Skeletal muscle satellite cell (primary cell): ENCODE measurements at regions not wholly inside any gene's neighbourhood (a gene's known extent, or its start where the extent isn't known, plus 50 kb on each side); places are given as distances from the start of the nearest gene placed in this dataset.

Source experiments
- H3K27me3 ChIP-seq: 2 replicates; pipeline ENCODE4 v1.7.0; 2013; ENCODE audit warnings: low read length; ENCODE audit not compliant: control insufficient read depth, insufficient read depth
- H3K36me3 ChIP-seq: 2 replicates; pipeline ENCODE4 v1.7.0; 2013; ENCODE audit warnings: mild to moderate bottlenecking, control low read depth, low read length; ENCODE audit not compliant: insufficient read depth
- H3K4me1 ChIP-seq: 2 replicates; pipeline ENCODE4 v1.7.0; 2013; ENCODE audit warnings: low read length; ENCODE audit not compliant: control insufficient read depth, insufficient read depth
- H3K4me2 ChIP-seq: 2 replicates; pipeline ENCODE4 v1.7.0; 2013; ENCODE audit warnings: mild to moderate bottlenecking, low read length
- H3K4me3 ChIP-seq: 2 replicates; pipeline ENCODE4 v1.7.0; 2013; ENCODE audit warnings: low read length
- H3K9ac ChIP-seq: 2 replicates; pipeline ENCODE4 v1.7.0; 2013; ENCODE audit warnings: mild to moderate bottlenecking, low read depth, low read length, moderate library complexity
- H3K9me3 ChIP-seq: replicated peaks from 2 replicates; pipeline ENCODE4 v1.7.0; 2013; ENCODE audit warnings: mild to moderate bottlenecking, control low read depth, low read length

DNA sequence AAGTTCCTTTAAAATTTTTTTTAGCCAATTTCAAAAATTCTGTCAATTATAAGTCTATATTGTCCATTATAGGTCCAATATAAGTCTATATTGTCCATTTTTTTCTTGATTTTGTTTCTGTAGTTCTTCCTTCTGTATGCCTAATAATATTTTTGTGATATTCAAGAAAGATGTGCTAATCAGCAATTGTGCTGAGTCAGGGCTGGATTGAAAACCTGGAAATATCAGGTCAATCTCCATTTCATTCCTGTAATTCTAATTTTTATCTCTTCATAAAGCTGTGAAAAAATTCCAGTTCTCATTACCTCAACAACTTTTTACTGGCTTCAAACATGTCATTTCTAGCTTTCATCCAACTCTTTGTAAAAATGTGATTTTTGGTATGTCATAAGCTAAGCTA, 353.7 kb downstream of the SLITRK6 start:
- no peak overlapping the region for H3K9ac ChIP-seq
- H3K4me1 ChIP-seq = no peaks in the 10 kb centered on the region
- H3K27me3 ChIP-seq = no peaks in the 10 kb centered on the region
- no peaks in the 10 kb centered on the region for H3K36me3 ChIP-seq
- H3K4me2 ChIP-seq = no peak overlapping the region
- H3K9me3 ChIP-seq = no peaks in the 10 kb centered on the region
- H3K4me3 ChIP-seq = no peak overlapping the region

DNA sequence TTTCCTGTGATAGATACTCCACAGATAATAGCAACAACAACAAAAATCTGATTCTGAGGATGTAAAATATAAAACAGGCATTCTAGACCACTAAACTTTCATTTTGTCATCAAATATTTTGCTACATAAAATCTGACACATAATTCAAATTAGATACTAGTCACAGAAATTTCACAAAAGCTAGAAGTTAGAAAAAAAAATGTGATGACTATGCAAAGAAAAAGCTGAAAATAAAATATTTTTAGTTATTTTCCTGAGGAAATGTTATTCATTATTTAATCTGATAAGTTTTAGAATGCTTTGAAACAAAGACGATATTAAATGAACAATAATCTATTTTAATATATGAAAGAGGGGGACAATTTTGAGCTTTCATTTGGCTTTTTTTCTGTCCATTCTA, 357.2 kb downstream of the SLITRK6 start:
- Histone ChIP-seq H3K9me3 (no peaks in the 10 kb centered on the region), H3K27me3 (no peaks in the 10 kb centered on the region), H3K4me1 (no peaks in the 10 kb centered on the region), H3K36me3 (no peaks in the 10 kb centered on the region), H3K9ac (no peak overlapping the region), H3K4me3 (no peak overlapping the region), H3K4me2 (no peak overlapping the region)

DNA sequence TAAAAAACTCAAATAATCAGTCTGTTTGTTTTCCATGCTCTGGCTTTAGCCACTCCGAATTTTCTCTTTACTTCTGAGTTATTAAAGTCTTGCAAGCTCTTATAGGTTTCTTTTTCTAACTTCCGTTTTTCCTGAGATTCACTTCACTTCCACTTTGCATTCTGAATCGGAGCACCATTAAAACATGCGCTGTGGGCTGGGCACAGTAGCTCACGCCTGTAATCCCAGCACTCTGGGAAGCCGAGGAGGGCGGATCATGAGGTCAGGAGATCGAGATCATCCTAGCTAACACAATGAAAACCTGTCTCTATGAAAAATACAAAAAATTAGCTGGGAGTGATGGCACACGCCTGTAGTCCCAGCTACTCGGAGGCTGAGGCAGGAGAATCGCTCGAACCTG, 357.9 kb downstream of the SLITRK6 start:
- H3K4me3 ChIP-seq = no peak overlapping the region
- no peaks in the 10 kb centered on the region for H3K4me1 ChIP-seq
- H3K27me3 ChIP-seq = no peaks in the 10 kb centered on the region
- H3K4me2 ChIP-seq = no peak overlapping the region
- no peaks in the 10 kb centered on the region for H3K9me3 ChIP-seq
- H3K9ac ChIP-seq = no peak overlapping the region
- H3K36me3 ChIP-seq = no peaks in the 10 kb centered on the region

DNA sequence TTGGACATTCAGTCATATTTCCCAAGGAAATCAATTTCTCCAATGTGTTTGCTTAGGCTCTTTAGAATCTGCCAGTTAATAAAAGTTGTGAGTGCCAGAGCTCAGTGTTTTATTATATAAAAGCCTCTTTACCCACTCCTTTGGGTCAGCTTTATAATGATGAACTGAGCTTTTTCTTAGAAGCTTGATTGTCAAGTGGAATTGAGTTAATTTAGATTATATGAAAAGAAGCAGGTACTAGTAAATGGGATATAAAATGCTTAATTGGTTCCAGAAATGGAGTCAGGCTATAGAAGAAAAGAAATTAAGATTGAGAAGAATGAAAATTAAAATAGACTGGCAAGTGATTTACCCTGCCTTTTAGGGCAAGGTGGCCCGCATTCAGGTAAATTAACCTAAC, 363.2 kb downstream of the SLITRK6 start:
- Histone ChIP-seq H3K4me2 (no peak overlapping the region), H3K4me3 (no peak overlapping the region), H3K9ac (no peak overlapping the region), H3K9me3 (no peaks in the 10 kb centered on the region), H3K4me1 (no peaks in the 10 kb centered on the region), H3K27me3 (no peaks in the 10 kb centered on the region), H3K36me3 (no peaks in the 10 kb centered on the region)

DNA sequence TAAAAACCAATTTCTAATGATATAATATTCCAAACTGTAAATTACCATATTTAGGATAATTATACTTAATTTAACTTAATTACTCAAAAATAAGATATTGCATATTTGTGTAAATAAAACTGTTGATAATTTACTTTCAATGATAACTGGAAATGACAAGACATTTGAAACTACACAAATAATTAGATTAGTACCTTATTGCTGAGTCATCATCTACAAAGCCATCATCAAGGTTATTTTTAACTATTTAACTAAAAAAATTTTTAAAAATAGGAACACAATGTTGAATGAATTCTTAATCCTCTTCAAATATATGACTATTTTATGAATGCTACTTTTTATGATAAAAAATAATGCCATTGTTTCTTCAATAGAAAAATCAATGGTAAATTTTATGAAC, 364.3 kb downstream of the SLITRK6 start:
- Histone ChIP-seq H3K4me1 (no peaks in the 10 kb centered on the region), H3K36me3 (no peaks in the 10 kb centered on the region), H3K9ac (no peak overlapping the region), H3K9me3 (peaks cover 5% of the 10 kb centered on the region), H3K4me2 (no peak overlapping the region), H3K27me3 (no peaks in the 10 kb centered on the region), H3K4me3 (no peak overlapping the region)

DNA sequence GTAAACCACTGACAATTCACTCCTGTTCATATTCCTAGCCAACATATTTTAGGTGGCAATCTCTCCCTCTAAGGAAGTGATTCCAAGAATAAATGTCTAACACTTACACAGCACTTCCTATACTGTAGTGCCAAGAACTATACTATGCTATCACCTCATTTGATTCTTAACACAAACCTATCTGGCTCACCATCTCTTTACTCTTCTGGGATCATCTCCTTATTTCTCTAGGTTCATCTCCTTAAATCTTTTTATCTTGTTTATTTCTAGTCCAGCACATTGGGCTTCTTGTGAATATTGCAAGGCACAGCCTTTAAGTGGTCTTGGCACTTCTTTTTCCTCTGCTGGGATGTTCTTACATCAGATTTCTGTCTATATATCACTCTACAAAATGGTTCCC, 366.3 kb downstream of the SLITRK6 start:
- Histone ChIP-seq H3K36me3 (no peaks in the 10 kb centered on the region), H3K9ac (no peak overlapping the region), H3K9me3 (peaks cover 5% of the 10 kb centered on the region), H3K4me3 (no peak overlapping the region), H3K4me1 (no peaks in the 10 kb centered on the region), H3K27me3 (no peaks in the 10 kb centered on the region), H3K4me2 (no peak overlapping the region)

DNA sequence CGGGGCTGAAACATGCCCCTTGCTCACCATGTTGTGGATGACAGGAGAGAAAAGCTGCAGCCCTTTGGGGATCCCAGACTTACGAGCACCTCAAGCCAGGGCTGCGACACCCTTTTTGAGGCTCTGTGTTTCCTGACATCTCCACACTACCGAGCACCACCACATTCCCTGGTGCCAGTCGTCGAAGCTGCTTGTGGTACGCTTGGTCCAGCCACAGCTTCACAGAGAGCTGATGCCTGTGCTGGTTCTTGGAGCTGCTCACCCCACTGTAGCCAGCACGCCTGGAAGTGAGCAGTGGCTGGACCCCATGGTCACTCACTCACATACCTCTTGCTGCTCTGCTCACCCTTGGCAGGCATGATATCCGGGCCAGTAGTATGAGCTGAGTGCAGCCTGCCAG, 367.5 kb downstream of the SLITRK6 start:
- Histone ChIP-seq H3K4me2 (no peak overlapping the region), H3K27me3 (no peaks in the 10 kb centered on the region), H3K4me3 (no peak overlapping the region), H3K9ac (no peak overlapping the region), H3K36me3 (no peaks in the 10 kb centered on the region), H3K9me3 (peaks cover 5% of the 10 kb centered on the region), H3K4me1 (no peaks in the 10 kb centered on the region)

DNA sequence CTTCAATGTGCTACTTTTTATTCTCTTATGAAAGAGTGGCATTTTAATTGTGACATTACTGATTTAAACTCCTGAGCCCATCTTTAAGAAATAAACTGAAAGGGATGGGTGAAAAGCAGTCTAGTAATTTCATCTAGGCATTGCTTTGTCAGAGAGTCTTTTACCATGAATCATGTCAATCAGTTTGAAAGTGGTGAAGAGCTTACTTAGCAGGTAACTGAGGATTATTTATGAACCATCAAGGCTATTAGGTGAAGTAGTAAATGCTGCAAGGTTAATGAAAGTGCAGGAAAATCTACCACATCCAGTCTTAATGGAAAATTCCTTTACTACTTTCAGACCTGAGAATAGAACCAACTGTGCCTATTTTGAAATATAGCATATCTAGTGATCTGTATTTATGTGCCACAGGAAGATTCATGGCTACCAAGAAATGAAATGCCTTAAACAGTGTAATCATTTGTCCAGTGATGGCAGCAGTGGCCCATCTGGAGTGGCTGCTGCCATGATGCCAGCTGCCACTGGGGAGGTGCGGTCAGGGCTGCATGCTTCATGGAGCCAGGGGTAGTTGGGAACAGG, 368.9 kb downstream of the SLITRK6 start:
- H3K4me3 ChIP-seq = no peak overlapping the region
- no peaks in the 10 kb centered on the region for H3K4me1 ChIP-seq
- H3K36me3 ChIP-seq = no peaks in the 10 kb centered on the region
- peaks cover 5% of the 10 kb centered on the region for H3K9me3 ChIP-seq
- H3K9ac ChIP-seq = no peak overlapping the region
- H3K27me3 ChIP-seq = no peaks in the 10 kb centered on the region
- no peak overlapping the region for H3K4me2 ChIP-seq

DNA sequence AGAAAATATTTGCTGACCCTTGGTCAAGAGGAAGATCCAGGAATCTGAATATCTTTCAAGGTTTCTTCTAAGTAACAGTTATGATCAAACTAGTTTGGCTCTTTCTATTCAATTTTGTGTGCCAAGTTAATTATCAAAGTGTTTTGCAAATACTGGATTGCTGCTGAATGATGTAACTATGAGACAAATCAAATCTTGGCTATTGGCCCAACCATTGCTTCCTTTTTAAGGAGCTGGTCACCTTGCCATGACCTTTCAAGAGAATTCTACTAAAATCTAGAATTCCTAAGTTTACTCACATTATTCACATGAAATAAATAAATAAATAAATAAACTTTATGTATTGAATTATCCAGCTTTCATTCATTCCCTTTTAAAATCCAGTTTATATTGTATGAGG, 371.8 kb downstream of the SLITRK6 start:
- Histone ChIP-seq H3K36me3 (no peaks in the 10 kb centered on the region), H3K27me3 (no peaks in the 10 kb centered on the region), H3K9ac (no peak overlapping the region), H3K4me2 (no peak overlapping the region), H3K4me3 (no peak overlapping the region), H3K4me1 (no peaks in the 10 kb centered on the region), H3K9me3 (peaks cover 5% of the 10 kb centered on the region)

DNA sequence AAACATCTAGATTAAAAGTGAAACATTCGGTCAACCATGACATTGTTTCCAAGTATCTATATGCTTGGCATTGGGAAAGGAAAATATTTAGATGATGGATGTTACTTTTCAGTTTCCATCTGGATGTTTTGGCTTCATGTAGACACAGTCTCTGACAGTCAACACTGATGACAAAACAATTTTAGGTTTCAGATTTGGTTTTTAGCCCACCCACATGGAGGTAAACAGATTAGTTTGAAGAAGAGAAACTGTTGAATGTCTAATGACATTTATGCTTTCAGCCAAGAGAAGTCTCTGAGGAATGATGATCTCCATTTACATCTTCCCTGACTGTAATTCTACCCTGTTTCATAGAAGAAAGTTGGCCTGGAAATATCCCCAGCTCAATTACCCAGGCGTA, 379.1 kb downstream of the SLITRK6 start:
- H3K27me3 ChIP-seq = no peaks in the 10 kb centered on the region

DNA sequence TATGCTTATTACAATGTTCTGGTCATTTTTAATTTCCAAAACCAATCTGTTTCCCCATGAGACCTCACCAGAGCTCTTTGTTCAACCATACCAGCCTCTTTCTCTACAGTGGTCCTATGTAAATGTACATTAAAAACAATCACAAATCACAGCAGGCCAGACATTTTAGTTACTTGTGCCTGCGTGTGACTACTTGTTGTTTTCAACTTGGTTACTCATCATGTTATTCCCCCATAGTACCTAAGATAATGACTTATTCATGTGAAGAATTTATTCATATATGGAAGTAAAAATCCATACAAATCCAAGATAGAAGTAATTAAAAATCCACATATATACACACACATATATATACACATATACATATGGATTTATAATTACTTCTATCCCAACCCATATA, 379.6 kb downstream of the SLITRK6 start:
- Histone ChIP-seq H3K27me3 (no peaks in the 10 kb centered on the region), H3K9ac (no peak overlapping the region), H3K4me2 (no peak overlapping the region), H3K4me1 (no peaks in the 10 kb centered on the region), H3K4me3 (no peak overlapping the region), H3K9me3 (no peaks in the 10 kb centered on the region), H3K36me3 (no peaks in the 10 kb centered on the region)

More for the DNA sequence above, 379.1 kb downstream of the SLITRK6 start:
- no peak overlapping the region for H3K4me3 ChIP-seq
- no peaks in the 10 kb centered on the region for H3K36me3 ChIP-seq
- H3K9me3 ChIP-seq = no peaks in the 10 kb centered on the region
- H3K9ac ChIP-seq = no peak overlapping the region
- no peak overlapping the region for H3K4me2 ChIP-seq
- H3K4me1 ChIP-seq = no peaks in the 10 kb centered on the region

DNA sequence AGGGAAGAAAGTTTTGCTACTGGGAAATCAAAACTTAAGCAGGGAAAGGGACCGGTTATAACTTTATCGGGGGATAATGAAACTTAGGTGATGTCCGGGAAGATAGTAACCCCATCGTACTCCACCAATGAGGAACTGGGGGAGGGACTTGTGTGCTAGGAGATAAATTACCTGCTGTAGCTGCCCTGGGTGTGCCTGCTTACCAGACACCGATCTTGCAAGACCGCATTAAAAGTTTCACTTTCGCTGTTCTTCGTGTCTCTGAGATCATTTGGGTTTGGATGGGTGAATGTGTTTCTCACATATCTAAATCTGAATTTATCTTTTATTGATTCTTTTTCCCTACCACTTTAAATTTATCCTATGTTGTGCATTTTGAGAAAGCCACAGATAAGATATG, 381.4 kb downstream of the SLITRK6 start:
- H3K9ac ChIP-seq = no peak overlapping the region
- H3K4me2 ChIP-seq = no peak overlapping the region
- H3K27me3 ChIP-seq = no peaks in the 10 kb centered on the region
- H3K4me3 ChIP-seq = no peak overlapping the region
- no peaks in the 10 kb centered on the region for H3K36me3 ChIP-seq
- H3K4me1 ChIP-seq = no peaks in the 10 kb centered on the region
- H3K9me3 ChIP-seq = no peaks in the 10 kb centered on the region
